Muscle layer of colon (tissue), 2 donors: ENCODE measurements at regions not wholly inside any gene's neighbourhood (a gene's known extent, or its start where the extent isn't known, plus 50 kb on each side); places are given as distances from the start of the nearest gene placed in this dataset.
"Not testable (repeated sequence)": the region's sequence is repeated elsewhere in the genome, so short reads cannot be mapped to it uniquely, and the experiment has no call there.

Experiments used
- H3K27ac ChIP-seq: one replicate; pipeline ENCODE4 v1.7.0; 2013; ENCODE audit warnings: low read depth, mild to moderate bottlenecking, low read length, moderate library complexity
- H3K27me3 ChIP-seq, 2 donors: one replicate each; pipeline ENCODE4 v1.7.0; 2013; ENCODE audit warnings: low read length in 2 of 2, mild to moderate bottlenecking in 2 of 2; ENCODE audit not compliant: insufficient read depth in 2 of 2, control insufficient read depth in 1 of 2
- H3K36me3 ChIP-seq: one replicate; pipeline ENCODE4 v1.7.0; 2013; ENCODE audit warnings: mild to moderate bottlenecking, low read length; ENCODE audit not compliant: insufficient read depth
- H3K4me1 ChIP-seq: one replicate; pipeline ENCODE4 v1.7.0; 2013; ENCODE audit warnings: mild to moderate bottlenecking, low read length; ENCODE audit not compliant: insufficient read depth
- H3K4me3 ChIP-seq, 2 donors: one replicate each; pipeline ENCODE4 v1.7.0; 2013; ENCODE audit warnings: low read length in 2 of 2, low read depth in 1 of 2, mild to moderate bottlenecking in 1 of 2, moderate library complexity in 1 of 2
- H3K9ac ChIP-seq: one replicate; pipeline ENCODE4 v1.7.0; 2013; ENCODE audit warnings: low read length
- H3K9me3 ChIP-seq: one replicate; pipeline ENCODE4 v1.7.0; 2013; ENCODE audit warnings: mild to moderate bottlenecking, low read length
- donor health status: abdominal sarcoma.
- donor health status: Adenocarcinoma of cecum.

- H3K4me1 ChIP-seq, H3K27me3 ChIP-seq, H3K9ac ChIP-seq, H3K27ac ChIP-seq, H3K36me3 ChIP-seq, H3K9me3 ChIP-seq, H3K4me3 ChIP-seq: not testable (repeated sequence)
Measured at GRCh38 chr9:41042111-41042510, 86.4 kb downstream of the FOXD4L6 start.

- H3K27ac ChIP-seq, H3K4me1 ChIP-seq, H3K4me3 ChIP-seq, H3K27me3 ChIP-seq, H3K36me3 ChIP-seq, H3K9me3 ChIP-seq, H3K9ac ChIP-seq: not testable (repeated sequence)
Measured at GRCh38 chr9:41040705-41041342, 87.7 kb downstream of the FOXD4L6 start.

DNA sequence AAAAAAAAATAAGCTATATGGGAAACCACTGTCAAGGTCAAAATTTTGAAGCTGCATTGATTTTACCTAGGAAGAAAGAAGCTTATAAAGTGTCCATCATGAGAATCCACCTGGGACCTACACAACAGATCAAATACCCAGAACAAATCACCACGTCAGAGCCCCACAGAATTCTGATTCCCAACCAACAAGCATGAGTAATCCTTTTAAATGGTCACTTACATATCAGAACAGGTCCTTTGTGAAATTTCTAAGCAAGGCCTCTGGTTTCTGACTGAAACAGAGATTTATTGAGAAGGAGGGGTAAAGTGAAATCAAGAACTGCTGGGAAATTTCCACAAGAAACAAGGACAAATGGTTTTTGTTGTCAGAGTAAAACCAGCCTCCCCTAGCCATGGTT lies 93.2 kb downstream of the FOXD4L6 start:
- H3K4me1 ChIP-seq, H3K9me3 ChIP-seq, H3K4me3 ChIP-seq, H3K36me3 ChIP-seq, H3K27ac ChIP-seq, H3K9ac ChIP-seq, H3K27me3 ChIP-seq: not testable (repeated sequence)

GRCh38 chr9:41034699-41035197 lies 93.7 kb downstream of the FOXD4L6 start:
- not testable (repeated sequence) for H3K27me3 ChIP-seq, H3K9me3 ChIP-seq, H3K9ac ChIP-seq, H3K4me1 ChIP-seq, H3K4me3 ChIP-seq, H3K36me3 ChIP-seq, H3K27ac ChIP-seq

DNA sequence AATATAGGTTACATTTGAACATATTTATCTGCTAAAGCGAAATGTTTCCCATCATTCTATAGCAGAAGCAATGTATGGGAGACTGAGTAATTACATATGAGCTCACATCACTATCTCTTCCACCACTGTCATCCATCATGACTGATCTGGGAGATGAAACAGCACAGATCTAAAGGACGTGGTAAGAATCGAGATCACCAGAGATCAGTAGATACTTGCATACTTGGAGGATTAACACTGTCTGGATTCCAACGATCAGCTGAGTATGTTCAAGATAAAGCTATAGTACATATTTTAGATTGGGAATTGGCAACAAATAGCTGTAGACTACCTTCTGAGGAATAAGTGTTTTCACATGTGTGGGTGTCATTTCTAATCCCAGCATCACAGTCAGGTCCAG lies 94.6 kb downstream of the FOXD4L6 start:
- H3K4me3 ChIP-seq, H3K27ac ChIP-seq, H3K27me3 ChIP-seq, H3K9ac ChIP-seq, H3K4me1 ChIP-seq, H3K9me3 ChIP-seq, H3K36me3 ChIP-seq: not testable (repeated sequence)

DNA sequence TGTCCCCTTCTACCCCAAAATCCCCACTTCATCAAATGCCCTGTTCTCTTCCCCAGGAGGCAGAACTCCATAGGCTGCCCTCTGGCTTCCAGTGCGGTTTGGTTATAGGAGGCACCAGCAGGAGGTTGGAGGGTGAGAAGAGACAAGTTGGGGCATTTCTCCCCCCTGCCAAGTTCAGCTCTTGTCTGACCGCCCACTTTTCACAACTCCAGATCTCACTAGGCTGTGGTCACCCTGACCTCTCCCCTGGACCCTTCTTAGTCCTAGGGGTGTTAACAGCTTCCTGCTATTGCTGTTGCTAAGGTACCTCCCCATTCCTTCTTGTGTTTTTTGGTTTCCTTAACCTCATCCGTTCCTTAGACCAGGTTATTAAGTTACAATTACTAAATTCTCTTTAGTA lies 95.1 kb downstream of the FOXD4L6 start:
- H3K27ac ChIP-seq, H3K4me1 ChIP-seq, H3K9me3 ChIP-seq, H3K4me3 ChIP-seq, H3K27me3 ChIP-seq, H3K36me3 ChIP-seq, H3K9ac ChIP-seq: not testable (repeated sequence)

- not testable (repeated sequence) for H3K9me3 ChIP-seq, H3K27ac ChIP-seq
Measured at GRCh38 chr9:41026912-41027676, 101.4 kb downstream of the FOXD4L6 start.

DNA sequence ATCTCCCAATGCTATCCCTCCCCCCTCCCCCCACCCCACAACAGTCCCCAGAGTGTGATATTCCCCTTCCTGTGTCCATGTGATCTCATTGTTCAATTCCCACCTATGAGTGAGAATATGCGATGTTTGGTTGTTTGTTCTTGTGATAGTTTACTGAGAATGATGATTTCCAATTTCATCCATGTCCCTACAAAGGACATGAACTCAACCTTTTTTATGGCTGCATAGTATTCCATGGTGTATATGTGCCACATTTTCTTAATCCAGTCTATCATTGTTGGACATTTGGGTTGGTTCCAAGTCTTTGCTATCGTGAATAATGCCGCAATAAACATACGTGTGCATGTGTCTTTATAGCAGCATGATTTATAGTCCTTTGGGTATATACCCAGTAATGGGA lies 106.1 kb downstream of the FOXD4L6 start:
- not testable (repeated sequence) for H3K36me3 ChIP-seq, H3K4me3 ChIP-seq, H3K9me3 ChIP-seq, H3K27ac ChIP-seq, H3K9ac ChIP-seq, H3K27me3 ChIP-seq, H3K4me1 ChIP-seq

More at GRCh38 chr9:41026912-41027676, 101.4 kb downstream of the FOXD4L6 start:
- H3K9ac ChIP-seq, H3K4me3 ChIP-seq, H3K36me3 ChIP-seq, H3K27me3 ChIP-seq, H3K4me1 ChIP-seq: not testable (repeated sequence)

DNA sequence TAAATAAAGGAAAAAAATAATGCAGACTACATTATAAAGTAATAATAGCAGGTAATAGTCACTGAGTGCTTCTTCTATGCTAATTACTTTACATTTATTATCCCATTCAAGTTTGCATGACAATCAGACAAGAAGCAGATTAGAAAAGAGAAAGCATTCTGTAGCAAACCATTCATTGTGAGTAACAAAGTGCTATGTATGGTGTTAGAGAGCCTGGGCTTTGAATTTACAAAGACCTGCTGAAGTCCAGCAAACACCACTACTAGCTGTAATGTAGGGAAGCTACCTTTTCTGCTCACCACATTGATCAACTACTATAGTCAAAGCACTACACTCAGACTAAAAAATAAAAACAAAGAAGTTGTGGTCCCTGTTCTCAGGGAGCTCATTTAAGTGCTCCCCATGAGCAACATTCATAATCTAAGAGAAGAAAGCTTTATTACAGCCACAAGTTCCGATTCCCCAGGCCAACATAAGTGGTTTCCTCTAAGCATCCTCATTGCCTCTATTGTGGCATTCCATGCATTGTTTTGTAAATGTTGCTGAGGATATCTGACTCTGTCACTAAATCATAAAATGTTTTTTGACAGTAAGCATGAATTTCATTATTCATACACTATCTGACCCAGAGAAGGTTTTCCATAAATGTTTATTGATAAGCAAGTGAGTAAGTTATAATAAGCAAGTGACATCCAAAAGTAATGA lies 108.5 kb downstream of the FOXD4L6 start:
- not testable (repeated sequence) for H3K4me1 ChIP-seq, H3K9me3 ChIP-seq

DNA sequence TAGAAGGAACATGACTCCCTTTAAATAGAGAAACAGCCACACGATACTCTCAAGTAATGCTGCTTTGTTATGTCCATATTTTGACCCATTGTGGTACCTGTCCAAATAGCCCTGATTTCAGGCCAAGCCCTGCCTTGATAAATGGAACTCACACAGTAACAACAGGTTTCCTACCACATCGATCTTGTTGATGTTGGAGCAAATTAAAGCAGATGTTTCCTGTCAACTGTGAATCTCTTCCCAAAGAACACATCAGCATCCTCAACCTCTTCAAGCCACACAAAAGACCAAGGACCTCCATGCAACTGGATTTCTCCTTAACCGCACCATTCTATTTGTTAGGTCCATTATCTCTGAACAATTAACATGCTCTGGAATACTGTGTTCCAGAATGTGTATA lies 109.5 kb downstream of the FOXD4L6 start:
- H3K4me1 ChIP-seq, H3K9me3 ChIP-seq, H3K27me3 ChIP-seq, H3K36me3 ChIP-seq, H3K4me3 ChIP-seq, H3K27ac ChIP-seq, H3K9ac ChIP-seq: not testable (repeated sequence)

More for the DNA sequence above, 108.5 kb downstream of the FOXD4L6 start:
- H3K27ac ChIP-seq, H3K9ac ChIP-seq, H3K27me3 ChIP-seq, H3K36me3 ChIP-seq, H3K4me3 ChIP-seq: not testable (repeated sequence)

DNA sequence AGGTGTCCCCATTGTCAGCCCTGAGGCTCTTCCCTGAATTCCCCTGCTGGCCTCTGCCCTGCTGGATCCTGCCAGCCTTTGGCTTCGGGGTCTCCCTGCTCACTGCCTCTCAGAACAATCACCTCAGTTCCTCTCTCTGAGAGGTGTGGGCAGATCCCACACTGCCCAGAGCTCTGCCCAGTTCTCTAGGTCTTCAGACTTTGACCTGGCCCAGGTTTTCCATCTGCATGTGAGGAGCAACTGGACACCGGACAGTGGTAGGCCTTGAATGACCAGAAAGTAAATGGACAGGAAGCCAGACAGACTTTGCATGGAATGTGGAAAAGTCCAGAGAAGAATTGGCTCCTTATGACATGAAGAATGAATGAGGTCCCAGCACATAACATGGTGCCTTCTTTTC lies 111.8 kb downstream of the FOXD4L6 start:
- H3K36me3 ChIP-seq, H3K4me3 ChIP-seq, H3K9me3 ChIP-seq, H3K4me1 ChIP-seq, H3K27me3 ChIP-seq, H3K9ac ChIP-seq, H3K27ac ChIP-seq: not testable (repeated sequence)
